ENCODE measurements at regions not wholly inside any gene's neighbourhood (a gene's known extent, or its start where the extent isn't known, plus 50 kb on each side); places are given as distances from the start of the nearest gene placed in this dataset.

GRCh38 chr5:122702524-122702875 is 72.4 kb upstream of the SNX2 start:
- no peaks in the 10 kb centered on the region for H3K36me3 Mint-ChIP-seq
- ATAC-seq = no peak
- no peak overlapping the region for H3K27ac Mint-ChIP-seq
- H3K4me3 Mint-ChIP-seq = no peak overlapping the region
- no peaks in the 10 kb centered on the region; the same call in 1 of the 2 replicates for H3K27me3 Mint-ChIP-seq (ENCODE audit: low read depth)
- peaks cover 5% of the 10 kb centered on the region; the same call in 1 of the 2 replicates for H3K4me1 Mint-ChIP-seq
- no peak for DNase-seq (ENCODE audit: low spot score)
- CTCF ChIA-PET = interaction anchor here (0.7 kb wide), 1 partner anchor 50 kb away, joined by 3 read pairs; no protein-coding TSS in a partner anchor
- POLR2A ChIA-PET = no interaction called here
- TF ChIP-seq ZNF532 (CRISPR knock-in tag; IDR thresholded peaks at IDR 0.05; ENCODE audit: borderline replicate concordance) (no peak), RORB (CRISPR knock-in tag; IDR thresholded peaks at IDR 0.05) (no peak), JUN (CRISPR knock-in tag; IDR thresholded peaks at IDR 0.05) (no peak), CDX4 (CRISPR knock-in tag; IDR thresholded peaks at IDR 0.05; ENCODE audit: borderline replicate concordance) (no peak), TP53 (CRISPR knock-in tag; IDR thresholded peaks at IDR 0.05) (no peak)
- H3K9me3 Mint-ChIP-seq = no peaks in the 10 kb centered on the region

- H3K9me3 Mint-ChIP-seq = no peaks in the 10 kb centered on the region
- ChIA-PET CTCF (interaction anchor here (0.7 to 1.6 kb wide), 8 partner anchors 51 to 720 kb away, joined by 3 to 16 read pairs (median 4); partner anchors contain the start of gene CEP120), POLR2A (no interaction called here)
- H3K4me1 Mint-ChIP-seq = peaks cover 5% of the 10 kb centered on the region; the same call in 1 of the 2 replicates
- H3K27ac Mint-ChIP-seq = no peak overlapping the region
- ATAC-seq = no peak
- no peak for DNase-seq (ENCODE audit: low spot score)
- no peaks in the 10 kb centered on the region for H3K36me3 Mint-ChIP-seq
- H3K27me3 Mint-ChIP-seq (ENCODE audit: low read depth) = no peaks in the 10 kb centered on the region; the same call in 1 of the 2 replicates
- H3K4me3 Mint-ChIP-seq = no peak overlapping the region
- TF ChIP-seq ZBTB21 (CRISPR knock-in tag; IDR thresholded peaks at IDR 0.05; ENCODE audit: borderline replicate concordance) = no peak
- TF ChIP-seq ZNF219 (CRISPR knock-in tag; IDR thresholded peaks at IDR 0.05; ENCODE audit: borderline replicate concordance) = no peak
- TF ChIP-seq NFE2L1 (CRISPR knock-in tag; IDR thresholded peaks at IDR 0.05) = no peak
- no peak for TF ChIP-seq GTF2I (CRISPR knock-in tag; conservative IDR thresholded peaks at IDR 0.05)
Observed at GRCh38 chr5:122703203-122703602, 71.7 kb upstream of the SNX2 start.

GRCh38 chr5:122704247-122705036 is 70.4 kb upstream of the SNX2 start:
- TF ChIP-seq PRDM15 (CRISPR knock-in tag; IDR thresholded peaks at IDR 0.05) (no peak), HMGA2 (CRISPR knock-in tag; IDR thresholded peaks at IDR 0.05) (no peak), JUN (CRISPR knock-in tag; IDR thresholded peaks at IDR 0.05) (no peak), ZNF138 (CRISPR knock-in tag; conservative IDR thresholded peaks at IDR 0.05) (no peak), ZNF512 (CRISPR knock-in tag; IDR thresholded peaks at IDR 0.05; ENCODE audit: borderline replicate concordance) (no peak)
- Mint-ChIP-seq H3K4me1 (peaks cover 5% of the 10 kb centered on the region; the same call in 1 of the 2 replicates), H3K27ac (no peak overlapping the region), H3K36me3 (no peaks in the 10 kb centered on the region), H3K9me3 (no peaks in the 10 kb centered on the region), H3K27me3 (ENCODE audit: low read depth) (no peaks in the 10 kb centered on the region; the same call in 1 of the 2 replicates), H3K4me3 (no peak overlapping the region)
- no peak for DNase-seq (ENCODE audit: low spot score)
- POLR2A ChIA-PET = no interaction called here
- peak; percentile 51; the same call in 1 of the 2 replicates for ATAC-seq
- CTCF ChIA-PET = interaction anchor here (0.6 to 1.7 kb wide), 34 partner anchors 9 to 719 kb away, joined by 3 to 16 read pairs (median 4); partner anchors contain the start of genes CEP120, SNX2 and SNX24

All from WTC11 (cell line).